ENCODE measurements at regions not wholly inside any gene's neighbourhood (a gene's known extent, or its start where the extent isn't known, plus 50 kb on each side); places are given as distances from the start of the nearest gene placed in this dataset.
A peak's percentile ranks its signal among the peaks of the same experiment; 100 is the strongest.

GRCh38 chr1:169003864-169004516 lies 102.5 kb upstream of the ATP1B1 start:
- DNase-seq (no peak), ATAC-seq (no peak)
- Mint-ChIP-seq H3K27ac (no peak overlapping the region), H3K4me1 (no peaks in the 10 kb centered on the region), H3K36me3 (ENCODE audit: low read depth) (no peaks in the 10 kb centered on the region), H3K9me3 (ENCODE audit: low read depth) (no peaks in the 10 kb centered on the region), H3K27me3 (no peaks in the 10 kb centered on the region), H3K4me3 (no peak overlapping the region)
- ChIA-PET POLR2A (no interaction called here), CTCF (no interaction called here)
- intact Hi-C loops (cut with DNase I, micrococcal nuclease), result no loop called here

- no peak overlapping the region for H3K27ac Mint-ChIP-seq
- intact Hi-C loops (cut with DNase I, micrococcal nuclease), result no loop called here
- ATAC-seq, result no peak
- no peaks in the 10 kb centered on the region for H3K27me3 Mint-ChIP-seq
- no peak for DNase-seq
- no peaks in the 10 kb centered on the region for H3K9me3 Mint-ChIP-seq (ENCODE audit: low read depth)
- H3K36me3 Mint-ChIP-seq (ENCODE audit: low read depth), result no peaks in the 10 kb centered on the region
- ChIA-PET POLR2A (no interaction called here), CTCF (no interaction called here)
- H3K4me3 Mint-ChIP-seq, result no peak overlapping the region
- H3K4me1 Mint-ChIP-seq, result peaks cover 3% of the 10 kb centered on the region
Measured at GRCh38 chr1:169005776-169006175, 100.7 kb upstream of the ATP1B1 start.

- ATAC-seq (no peak), DNase-seq (no peak)
- POLR2A ChIA-PET, result no interaction called here
- CTCF ChIA-PET, result interaction anchor here (0.7 kb wide), 1 partner anchor 1495 kb away, joined by 5 read pairs; no protein-coding TSS in a partner anchor
- Mint-ChIP-seq H3K27ac (no peak overlapping the region), H3K9me3 (ENCODE audit: low read depth) (no peaks in the 10 kb centered on the region), H3K36me3 (ENCODE audit: low read depth) (no peaks in the 10 kb centered on the region), H3K27me3 (no peaks in the 10 kb centered on the region), H3K4me3 (no peak overlapping the region), H3K4me1 (peaks cover 13% of the 10 kb centered on the region)
- intact Hi-C loops (cut with DNase I, micrococcal nuclease), result no loop called here
Measured at GRCh38 chr1:169009666-169010065, 96.8 kb upstream of the ATP1B1 start.

- DNase-seq (no peak), ATAC-seq (peak; percentile 91)
- Mint-ChIP-seq H3K4me3 (no peak overlapping the region), H3K36me3 (ENCODE audit: low read depth) (no peaks in the 10 kb centered on the region), H3K4me1 (peaks cover 13% of the 10 kb centered on the region), H3K9me3 (ENCODE audit: low read depth) (no peaks in the 10 kb centered on the region), H3K27ac (peak overlapping the region; percentile 33), H3K27me3 (no peaks in the 10 kb centered on the region)
- POLR2A ChIA-PET, result no interaction called here
- CTCF ChIA-PET, result interaction anchor here (0.5 to 1.2 kb wide), 2 partner anchors 12 to 139 kb away, joined by 3 to 5 read pairs; no protein-coding TSS in a partner anchor
- intact Hi-C loops (cut with DNase I, micrococcal nuclease), result loop anchor here in 1 of 2 experiments (1.0 kb wide), 1 partner anchor 37 kb away; no protein-coding TSS in a partner anchor
Measured at GRCh38 chr1:169012416-169012815, 94.1 kb upstream of the ATP1B1 start.

- ChIA-PET CTCF (no interaction called here), POLR2A (no interaction called here)
- Mint-ChIP-seq H3K27me3 (no peaks in the 10 kb centered on the region), H3K27ac (no peak overlapping the region), H3K36me3 (ENCODE audit: low read depth) (no peaks in the 10 kb centered on the region), H3K9me3 (ENCODE audit: low read depth) (no peaks in the 10 kb centered on the region), H3K4me1 (peaks cover 13% of the 10 kb centered on the region), H3K4me3 (no peak overlapping the region)
- intact Hi-C loops (cut with DNase I, micrococcal nuclease), result no loop called here
- DNase-seq (no peak), ATAC-seq (no peak)
Measured at GRCh38 chr1:169013821-169014220, 92.7 kb upstream of the ATP1B1 start.

GRCh38 chr1:169015464-169015863 lies 91.0 kb upstream of the ATP1B1 start:
- peaks cover 10% of the 10 kb centered on the region for H3K4me1 Mint-ChIP-seq
- DNase-seq (no peak), ATAC-seq (no peak)
- H3K36me3 Mint-ChIP-seq (ENCODE audit: low read depth), result no peaks in the 10 kb centered on the region
- no peaks in the 10 kb centered on the region for H3K9me3 Mint-ChIP-seq (ENCODE audit: low read depth)
- POLR2A ChIA-PET, result no interaction called here
- no peak overlapping the region for H3K4me3 Mint-ChIP-seq
- H3K27ac Mint-ChIP-seq, result no peak overlapping the region
- intact Hi-C loops (cut with DNase I, micrococcal nuclease), result no loop called here
- H3K27me3 Mint-ChIP-seq, result no peaks in the 10 kb centered on the region
- CTCF ChIA-PET, result interaction anchor here (0.6 kb wide), 1 partner anchor 302 kb away, joined by 3 read pairs; no protein-coding TSS in a partner anchor

- CTCF ChIA-PET, result no interaction called here
- no peaks in the 10 kb centered on the region for H3K9me3 Mint-ChIP-seq (ENCODE audit: low read depth)
- intact Hi-C loops (cut with DNase I, micrococcal nuclease), result no loop called here
Measured at GRCh38 chr1:169018751-169019150, 87.7 kb upstream of the ATP1B1 start.

GRCh38 chr1:169019419-169020058 lies 87.0 kb upstream of the ATP1B1 start:
- ChIA-PET CTCF (no interaction called here), POLR2A (no interaction called here)
- H3K4me1 Mint-ChIP-seq, result no peaks in the 10 kb centered on the region
- peaks cover 5% of the 10 kb centered on the region for H3K27me3 Mint-ChIP-seq
- H3K36me3 Mint-ChIP-seq (ENCODE audit: low read depth), result no peaks in the 10 kb centered on the region
- DNase-seq (no peak), ATAC-seq (no peak)
- no peaks in the 10 kb centered on the region for H3K9me3 Mint-ChIP-seq (ENCODE audit: low read depth)
- H3K27ac Mint-ChIP-seq, result no peak overlapping the region
- intact Hi-C loops (cut with DNase I, micrococcal nuclease), result no loop called here
- no peak overlapping the region for H3K4me3 Mint-ChIP-seq

More at GRCh38 chr1:169018751-169019150, 87.7 kb upstream of the ATP1B1 start:
- POLR2A ChIA-PET, result no interaction called here
- Mint-ChIP-seq H3K4me3 (no peak overlapping the region), H3K27me3 (peaks cover 5% of the 10 kb centered on the region), H3K4me1 (no peaks in the 10 kb centered on the region), H3K27ac (no peak overlapping the region), H3K36me3 (ENCODE audit: low read depth) (no peaks in the 10 kb centered on the region)
- no peak for DNase-seq
- no peak for ATAC-seq

- Mint-ChIP-seq H3K36me3 (ENCODE audit: low read depth) (no peaks in the 10 kb centered on the region), H3K27me3 (peaks cover 5% of the 10 kb centered on the region), H3K27ac (no peak overlapping the region), H3K4me3 (no peak overlapping the region), H3K9me3 (ENCODE audit: low read depth) (no peaks in the 10 kb centered on the region), H3K4me1 (no peaks in the 10 kb centered on the region)
- CTCF ChIA-PET, result interaction anchor here (0.6 kb wide), 1 partner anchor 10 kb away, joined by 4 read pairs; no protein-coding TSS in a partner anchor
- intact Hi-C loops (cut with DNase I, micrococcal nuclease), result no loop called here
- POLR2A ChIA-PET, result no interaction called here
- DNase-seq, result no peak
- no peak for ATAC-seq
Measured at GRCh38 chr1:169020684-169021083, 85.8 kb upstream of the ATP1B1 start.

GRCh38 chr1:169022648-169023047 lies 83.8 kb upstream of the ATP1B1 start:
- H3K27ac Mint-ChIP-seq, result no peak overlapping the region
- ChIA-PET POLR2A (no interaction called here), CTCF (interaction anchor here (0.6 kb wide), 2 partner anchors 63 to 1668 kb away, joined by 3 read pairs; no protein-coding TSS in a partner anchor)
- ATAC-seq (no peak), DNase-seq (no peak)
- peaks cover 7% of the 10 kb centered on the region for H3K27me3 Mint-ChIP-seq
- no peaks in the 10 kb centered on the region for H3K4me1 Mint-ChIP-seq
- H3K36me3 Mint-ChIP-seq (ENCODE audit: low read depth), result no peaks in the 10 kb centered on the region
- H3K4me3 Mint-ChIP-seq, result no peak overlapping the region
- intact Hi-C loops (cut with DNase I, micrococcal nuclease), result no loop called here
- no peaks in the 10 kb centered on the region for H3K9me3 Mint-ChIP-seq (ENCODE audit: low read depth)

- Mint-ChIP-seq H3K27ac (no peak overlapping the region), H3K27me3 (peaks cover 7% of the 10 kb centered on the region), H3K9me3 (ENCODE audit: low read depth) (no peaks in the 10 kb centered on the region), H3K4me1 (no peaks in the 10 kb centered on the region), H3K36me3 (ENCODE audit: low read depth) (no peaks in the 10 kb centered on the region), H3K4me3 (no peak overlapping the region)
- DNase-seq (no peak), ATAC-seq (no peak)
- CTCF ChIA-PET, result no interaction called here
- POLR2A ChIA-PET, result no interaction called here
- intact Hi-C loops (cut with DNase I, micrococcal nuclease), result no loop called here
Measured at GRCh38 chr1:169024255-169024654, 82.2 kb upstream of the ATP1B1 start.

GRCh38 chr1:169024800-169025271 lies 81.7 kb upstream of the ATP1B1 start:
- no peaks in the 10 kb centered on the region for H3K36me3 Mint-ChIP-seq (ENCODE audit: low read depth)
- CTCF ChIA-PET, result interaction anchor here (1.1 kb wide), 1 partner anchor 324 kb away, joined by 3 read pairs; no protein-coding TSS in a partner anchor
- H3K4me3 Mint-ChIP-seq, result no peak overlapping the region
- peaks cover 7% of the 10 kb centered on the region for H3K27me3 Mint-ChIP-seq
- no peak for DNase-seq
- POLR2A ChIA-PET, result no interaction called here
- intact Hi-C loops (cut with DNase I, micrococcal nuclease), result no loop called here
- H3K9me3 Mint-ChIP-seq (ENCODE audit: low read depth), result no peaks in the 10 kb centered on the region
- no peaks in the 10 kb centered on the region for H3K4me1 Mint-ChIP-seq
- no peak for ATAC-seq
- H3K27ac Mint-ChIP-seq, result no peak overlapping the region
